GM12891 (cell line): ENCODE measurements at regions not wholly inside any gene's neighbourhood (a gene's known extent, or its start where the extent isn't known, plus 50 kb on each side); places are given as distances from the start of the nearest gene placed in this dataset.

Source experiments
- PAX5 ChIP-seq: IDR thresholded peaks from 2 replicates; pipeline ENCODE4 v1.6.1; 2011; ENCODE audit warnings: low read length, moderate library complexity, mild to moderate bottlenecking; ENCODE audit not compliant: insufficient read depth, severe bottlenecking
- POLR2A ChIP-seq: IDR thresholded peaks from 2 replicates; pipeline ENCODE4 v1.6.1; 2011; ENCODE audit warnings: low read depth, low read length, control low read depth
- POLR2AphosphoS5 ChIP-seq: IDR thresholded peaks from 2 replicates; pipeline ENCODE4 v1.6.1; 2011; ENCODE audit warnings: low read depth, low read length, control low read depth
- POU2F2 ChIP-seq: IDR thresholded peaks from 2 replicates; pipeline ENCODE4 v1.6.1; 2011; ENCODE audit warnings: low read depth, mild to moderate bottlenecking, control low read depth, low read length, moderate library complexity
- SPI1 ChIP-seq: IDR thresholded peaks from 2 replicates; pipeline ENCODE4 v1.6.1; 2011; ENCODE audit warnings: low read depth, low read length, control low read depth
- TAF1 ChIP-seq: IDR thresholded peaks from 2 replicates; pipeline ENCODE4 v1.6.1; 2011; ENCODE audit warnings: low read depth, low read length, control low read depth

GRCh38 chr3:87924485-87924884, 134.3 kb downstream of the CGGBP1 start:
- TF ChIP-seq POU2F2: no peak
- TF ChIP-seq POLR2A: no peak
- TF ChIP-seq POLR2AphosphoS5: no peak
- TF ChIP-seq PAX5: no peak
- TF ChIP-seq TAF1: no peak
- TF ChIP-seq SPI1: no peak
